LNCaP clone FGC (cell line): ENCODE measurements at regions not wholly inside any gene's neighbourhood (a gene's known extent, or its start where the extent isn't known, plus 50 kb on each side); places are given as distances from the start of the nearest gene placed in this dataset.

Experiments used
- DNase-seq: peaks from one replicate; pipeline ENCODE4 v3.0.0-alpha.2; 2011; ENCODE audit warnings: low read depth
- H3K4me3 ChIP-seq: 2 replicates; pipeline ENCODE4 v1.5.1; 2011; ENCODE audit warnings: mild to moderate bottlenecking, low read depth, low read length, control low read depth
- CTCF ChIP-seq: IDR thresholded peaks from 2 replicates; pipeline ENCODE4 v1.5.1; 2012; ENCODE audit warnings: mild to moderate bottlenecking; ENCODE audit not compliant: control insufficient read depth, insufficient read depth; ENCODE audit errors: extremely low read depth

DNA sequence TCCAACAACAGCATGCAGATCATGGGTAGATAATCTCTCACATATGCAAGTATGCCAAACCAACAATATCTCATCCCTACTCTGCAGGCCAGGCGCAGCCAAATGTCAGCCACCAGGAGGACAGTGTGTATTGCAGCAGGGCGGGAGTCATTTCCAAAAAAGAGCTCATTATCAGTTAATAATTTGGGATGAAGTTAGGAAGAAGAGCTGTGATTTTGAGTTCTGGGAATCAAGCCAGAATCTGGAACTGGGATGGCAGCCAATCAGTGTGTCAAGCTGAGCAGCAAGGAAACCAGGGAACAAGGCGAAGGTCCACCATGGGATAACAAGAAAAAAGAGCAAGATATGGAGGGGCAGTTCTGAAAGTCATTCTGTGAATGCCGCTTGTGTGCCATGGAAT lies 88.2 kb upstream of the CAMK2D start:
- H3K4me3 ChIP-seq, result no peak overlapping the region
- TF ChIP-seq CTCF, result no peak
- DNase-seq, result no peak

DNA sequence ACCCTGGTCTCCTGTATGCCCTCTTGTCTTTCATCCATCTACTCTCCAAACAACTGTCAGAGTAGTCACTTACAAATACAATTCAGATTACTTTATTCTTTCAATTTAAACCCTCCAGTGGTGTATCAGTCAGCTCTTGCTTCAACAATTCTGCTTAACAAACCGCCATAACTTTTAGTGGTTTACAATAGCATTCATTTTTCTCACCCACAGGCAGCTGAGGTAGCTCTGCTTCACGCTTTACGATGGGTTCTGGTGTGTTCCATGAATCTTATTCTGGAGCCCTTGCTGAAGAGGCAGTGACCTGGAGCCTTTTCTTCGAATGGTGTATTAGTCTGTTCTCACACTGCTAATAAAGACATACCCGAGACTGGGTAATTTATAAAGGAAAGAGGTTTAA lies 86.2 kb upstream of the CAMK2D start:
- DNase-seq, result no peak
- no peak overlapping the region for H3K4me3 ChIP-seq
- no peak for TF ChIP-seq CTCF

DNA sequence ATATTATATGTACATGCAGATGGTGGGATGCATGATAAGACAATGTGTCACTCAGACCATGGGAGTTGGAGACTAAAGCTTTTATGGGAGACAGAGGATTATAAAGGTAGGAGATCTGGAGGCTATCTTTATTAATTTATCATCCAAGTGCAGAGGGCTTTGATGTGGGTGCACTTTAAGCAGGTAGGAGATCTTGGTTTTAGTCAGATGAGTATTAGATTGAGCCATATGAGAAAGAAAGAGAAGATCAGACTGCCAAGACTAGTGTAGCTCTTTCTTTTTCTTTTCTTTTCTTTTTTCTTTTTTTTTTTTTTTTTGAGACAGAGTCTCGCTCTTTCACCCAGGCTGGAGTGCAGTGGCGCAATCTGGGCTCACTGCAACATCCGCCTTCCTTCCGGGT lies 84.9 kb upstream of the CAMK2D start:
- TF ChIP-seq CTCF, result no peak
- DNase-seq, result no peak

DNA sequence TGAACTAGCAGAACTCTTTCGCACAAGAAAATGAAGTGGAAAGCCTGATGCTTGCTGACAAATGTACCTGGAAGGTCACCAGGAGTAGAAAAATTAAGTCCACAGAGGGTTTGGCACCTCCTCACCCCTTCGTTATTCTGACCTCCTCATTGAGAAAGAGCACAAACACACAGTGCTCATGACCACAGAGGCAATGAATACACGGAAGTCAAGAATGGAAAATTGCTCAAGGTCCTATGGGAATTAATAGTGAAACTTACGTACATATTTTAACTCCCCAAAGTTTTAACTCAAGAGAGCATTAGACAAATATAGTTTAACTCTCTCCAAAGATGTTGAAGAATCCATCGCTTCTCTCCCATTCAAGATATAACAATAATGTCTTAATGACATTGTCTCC lies 83.6 kb upstream of the CAMK2D start:
- H3K4me3 ChIP-seq, result no peak overlapping the region
- no peak for TF ChIP-seq CTCF
- DNase-seq, result no peak

More for the DNA sequence above, 84.9 kb upstream of the CAMK2D start:
- H3K4me3 ChIP-seq, result no peak overlapping the region

GRCh38 chr4:113844369-113844768 lies 82.8 kb upstream of the CAMK2D start:
- no peak for TF ChIP-seq CTCF
- peak; percentile 46 for DNase-seq
- H3K4me3 ChIP-seq, result no peak overlapping the region

DNA sequence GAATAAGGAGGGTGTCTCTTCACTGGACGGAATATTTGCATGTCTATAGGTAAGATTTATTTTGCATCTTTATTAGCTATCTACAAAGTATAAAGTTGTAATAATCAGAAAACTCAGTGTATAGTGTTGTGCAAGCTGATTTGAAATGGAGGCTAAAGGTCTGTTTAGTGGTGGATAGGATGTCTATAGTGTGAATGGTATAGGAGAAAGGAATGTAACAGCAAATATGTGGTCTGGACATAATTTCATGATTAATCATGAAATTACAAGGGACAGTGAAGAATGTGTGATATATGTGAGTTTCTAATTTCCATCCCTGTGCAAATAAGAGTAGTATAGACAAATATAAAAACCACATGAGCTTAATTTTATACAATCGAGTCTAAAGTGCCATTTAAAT lies 79.3 kb upstream of the CAMK2D start:
- no peak for DNase-seq
- no peak for TF ChIP-seq CTCF
- no peak overlapping the region for H3K4me3 ChIP-seq

DNA sequence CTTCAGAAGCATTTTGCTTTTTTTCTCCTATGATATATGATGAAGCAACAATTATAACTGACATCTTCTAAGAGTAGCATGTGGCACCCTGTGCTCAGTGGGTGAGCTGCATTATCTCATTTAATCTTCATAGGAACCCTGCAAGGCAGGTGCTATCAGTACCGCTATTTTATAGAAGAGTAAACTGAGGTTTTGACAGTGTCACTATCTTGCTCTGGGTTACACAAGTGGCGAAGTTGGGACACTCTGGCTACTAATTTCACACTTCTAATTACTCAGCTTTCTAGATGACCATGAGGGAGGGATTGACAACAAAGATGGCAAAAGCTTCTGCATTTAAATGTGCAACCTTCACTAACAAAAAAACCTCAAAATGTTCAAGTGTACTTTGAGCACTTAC lies 76.9 kb upstream of the CAMK2D start:
- no peak for DNase-seq
- H3K4me3 ChIP-seq, result no peak overlapping the region
- TF ChIP-seq CTCF, result no peak
